HL-60 (cell line): ENCODE measurements at regions not wholly inside any gene's neighbourhood (a gene's known extent, or its start where the extent isn't known, plus 50 kb on each side); places are given as distances from the start of the nearest gene placed in this dataset.

Experiments
- GABPA ChIP-seq: IDR thresholded peaks from 2 replicates; pipeline ENCODE4 v1.6.1; 2012; ENCODE audit warnings: low read depth
- SPI1 ChIP-seq: IDR thresholded peaks from 2 replicates; pipeline ENCODE4 v1.6.1; 2012; ENCODE audit warnings: low read depth, mild to moderate bottlenecking, borderline replicate concordance
- TF ChIP-seq, protein P1 (sequence below): IDR thresholded peaks from one replicate; pipeline ENCODE4 v1.5.1; 2011; ENCODE audit warnings: low read length, control low read depth, inconsistent platforms; ENCODE audit not compliant: insufficient read depth

DNA sequence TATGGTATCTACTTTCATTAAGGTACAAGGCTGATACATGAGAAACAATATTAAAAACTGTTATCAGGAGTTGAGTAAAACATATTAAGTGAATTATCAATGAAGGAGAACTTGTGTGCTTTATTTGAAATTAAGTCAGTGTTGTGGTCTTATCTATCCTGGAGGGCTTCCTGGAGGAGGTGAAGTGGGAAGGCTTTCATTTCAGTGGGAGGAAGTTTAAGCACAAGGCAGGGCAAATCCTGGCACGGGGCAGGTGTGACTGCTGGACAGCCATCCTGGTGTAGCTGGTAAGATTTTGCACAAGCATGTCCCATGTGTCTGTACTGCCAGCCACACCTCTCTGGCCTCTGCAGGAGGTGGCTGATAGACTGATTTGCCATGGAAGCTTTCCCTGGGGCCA, 159.7 kb upstream of the SKOR2 start:
- TF ChIP-seq, protein P1, sequence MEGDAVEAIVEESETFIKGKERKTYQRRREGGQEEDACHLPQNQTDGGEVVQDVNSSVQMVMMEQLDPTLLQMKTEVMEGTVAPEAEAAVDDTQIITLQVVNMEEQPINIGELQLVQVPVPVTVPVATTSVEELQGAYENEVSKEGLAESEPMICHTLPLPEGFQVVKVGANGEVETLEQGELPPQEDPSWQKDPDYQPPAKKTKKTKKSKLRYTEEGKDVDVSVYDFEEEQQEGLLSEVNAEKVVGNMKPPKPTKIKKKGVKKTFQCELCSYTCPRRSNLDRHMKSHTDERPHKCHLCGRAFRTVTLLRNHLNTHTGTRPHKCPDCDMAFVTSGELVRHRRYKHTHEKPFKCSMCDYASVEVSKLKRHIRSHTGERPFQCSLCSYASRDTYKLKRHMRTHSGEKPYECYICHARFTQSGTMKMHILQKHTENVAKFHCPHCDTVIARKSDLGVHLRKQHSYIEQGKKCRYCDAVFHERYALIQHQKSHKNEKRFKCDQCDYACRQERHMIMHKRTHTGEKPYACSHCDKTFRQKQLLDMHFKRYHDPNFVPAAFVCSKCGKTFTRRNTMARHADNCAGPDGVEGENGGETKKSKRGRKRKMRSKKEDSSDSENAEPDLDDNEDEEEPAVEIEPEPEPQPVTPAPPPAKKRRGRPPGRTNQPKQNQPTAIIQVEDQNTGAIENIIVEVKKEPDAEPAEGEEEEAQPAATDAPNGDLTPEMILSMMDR = no peak
- TF ChIP-seq SPI1 = no peak
- no peak for TF ChIP-seq GABPA
